Sciatic nerve (tissue), 2 donors: ENCODE measurements at regions not wholly inside any gene's neighbourhood (a gene's known extent, or its start where the extent isn't known, plus 50 kb on each side); places are given as distances from the start of the nearest gene placed in this dataset.
"Not testable (repeated sequence)": the region's sequence is repeated elsewhere in the genome, so short reads cannot be mapped to it uniquely, and the experiment has no call there.

Experiments used
- ATAC-seq: fragments of 200-7000 bp; cut with Tn5 transposase; one replicate; pipeline ENCODE4 v1.9.1; 2020; ENCODE audit warnings: mild to moderate bottlenecking, moderate library complexity
- DNase-seq: peaks from one replicate; pipeline ENCODE4 v3.0.0-alpha.2; 2020; ENCODE audit warnings: low spot score
- intact Hi-C: fragments of 100-400 bp; cut with DNase I; formaldehyde crosslinking; loops from one replicate; pipeline ENCODE4 v1.14.2; 2022
- donor health status: DM: no; HTN: no; CAD: no.
- donor health status: DM: no; HTN: no; CAD: no.

DNA sequence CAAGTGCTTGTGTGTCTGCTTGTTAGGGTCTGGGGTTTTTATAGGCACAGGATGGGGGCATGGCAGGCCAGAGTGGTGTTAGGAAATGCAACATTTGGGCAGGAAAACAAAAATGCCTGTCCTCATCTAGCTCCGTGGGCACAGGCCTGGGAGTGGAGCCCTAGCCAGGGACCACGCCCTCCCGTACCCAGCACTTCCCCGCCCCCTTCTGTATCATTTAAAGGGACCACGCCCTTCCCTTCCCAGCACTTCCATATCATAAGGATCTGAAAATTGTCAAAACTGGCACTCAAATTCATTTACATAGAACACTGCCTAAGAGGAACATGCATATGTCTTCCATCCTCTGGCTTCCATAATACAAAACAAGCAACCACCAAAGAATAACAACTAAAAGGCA is 185.8 kb downstream of the B3GLCT start:
- no peak for ATAC-seq
- intact Hi-C loops, result no loop called here
- DNase-seq, result no peak

- intact Hi-C loops, result no loop called here
- no peak for ATAC-seq
- DNase-seq, result no peak
These were observed 194.7 kb downstream of the B3GLCT start for GRCh38 chr13:31394506-31394905.

DNA sequence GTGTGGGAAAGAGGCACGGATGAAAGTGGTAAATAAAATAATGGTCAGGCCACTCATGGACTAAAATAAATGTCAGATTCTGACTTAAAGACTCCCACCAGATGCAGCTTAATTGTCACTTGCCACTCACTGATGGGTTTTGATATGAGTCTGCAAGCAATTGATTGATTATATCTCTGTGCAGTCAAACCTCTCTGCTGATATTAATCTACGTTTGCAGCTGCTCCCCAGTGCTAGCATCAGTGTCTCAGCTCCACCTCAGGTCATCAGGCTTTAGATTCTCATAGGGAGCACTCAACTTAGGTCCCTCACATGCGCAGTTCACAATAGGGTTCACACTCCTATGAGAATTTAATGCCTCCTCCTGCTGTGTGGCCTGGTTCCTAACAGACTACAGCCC is 195.3 kb downstream of the B3GLCT start:
- ATAC-seq, result no peak
- intact Hi-C loops, result no loop called here

DNA sequence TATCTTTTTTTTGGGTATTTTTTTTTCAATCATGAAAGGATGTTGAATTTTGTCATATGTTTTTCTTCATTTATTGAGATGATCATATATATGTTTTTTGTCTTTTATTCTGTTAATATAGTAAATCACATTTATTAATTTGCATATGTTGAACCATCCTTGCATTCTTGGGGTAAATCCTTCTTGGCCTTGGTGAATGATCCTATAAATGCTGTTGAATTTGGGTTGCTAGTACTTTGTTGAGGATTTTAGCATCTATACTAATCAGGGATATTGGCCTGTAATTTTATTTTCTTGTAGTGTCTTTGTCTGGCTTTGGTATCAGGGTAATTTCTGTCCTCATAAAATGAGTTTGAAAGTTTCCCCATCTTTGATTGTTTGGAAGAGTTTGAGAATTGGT is 199.9 kb downstream of the B3GLCT start:
- ATAC-seq (no peak), DNase-seq (no peak)
- intact Hi-C loops, result no loop called here

More for the DNA sequence above, 195.3 kb downstream of the B3GLCT start:
- no peak for DNase-seq

DNA sequence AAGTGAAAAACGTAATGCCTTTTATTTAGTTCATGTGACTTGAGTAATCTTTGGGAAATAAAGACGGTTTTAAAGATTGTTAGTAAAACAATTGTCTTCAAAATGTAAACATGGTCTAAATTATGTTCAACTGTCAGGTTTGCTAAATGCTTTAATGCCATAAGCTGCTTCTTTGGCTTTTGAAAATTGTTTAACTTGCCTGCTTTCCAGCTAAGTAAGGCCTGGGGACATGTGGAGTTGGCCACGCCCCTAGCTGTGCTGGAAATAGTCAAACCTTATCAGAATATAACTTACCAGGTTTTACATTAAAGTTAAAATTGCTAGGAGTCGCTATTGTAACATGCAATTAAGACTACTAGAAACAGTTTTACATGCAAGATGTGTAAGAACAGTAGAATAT is 203.9 kb downstream of the B3GLCT start:
- intact Hi-C loops, DNase-seq, ATAC-seq: not testable (repeated sequence)

- DNase-seq (no peak), ATAC-seq (no peak)
- intact Hi-C loops, result no loop called here
These were observed 209.2 kb downstream of the B3GLCT start for GRCh38 chr13:31408927-31409326.

DNA sequence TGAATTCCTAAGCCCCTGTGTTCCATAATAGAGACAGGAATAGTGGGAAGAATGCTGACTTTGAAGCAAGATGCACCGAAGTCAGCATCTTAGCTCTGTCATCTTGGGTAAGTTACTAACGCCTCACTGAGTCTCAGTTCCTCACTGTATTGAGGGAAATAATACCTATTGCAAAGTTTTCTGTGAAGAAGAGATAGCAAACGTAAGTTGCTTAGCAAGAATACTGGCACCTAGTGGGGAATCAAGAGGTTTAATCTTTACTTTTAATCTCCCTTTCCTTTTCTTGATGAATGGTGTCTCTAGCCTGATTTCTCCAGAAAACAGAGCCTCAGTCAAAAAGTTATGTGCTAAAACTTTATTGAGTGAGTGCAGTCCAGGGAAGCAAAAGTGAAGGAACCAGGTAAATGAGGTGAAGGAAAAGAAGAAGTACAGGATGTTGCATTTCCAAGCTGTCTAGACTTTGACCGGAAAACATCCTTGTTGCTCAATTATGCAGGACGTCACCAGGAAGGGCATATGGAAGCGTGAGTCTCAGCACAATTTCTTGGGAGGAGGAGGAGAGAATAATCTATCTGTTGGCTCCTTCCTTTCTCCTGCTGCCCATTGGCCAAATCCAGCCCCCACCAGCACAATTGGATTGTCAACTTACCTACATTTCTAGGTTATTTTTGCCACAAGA is 210.0 kb downstream of the B3GLCT start:
- intact Hi-C loops, result no loop called here
- DNase-seq, result no peak
- no peak for ATAC-seq

DNA sequence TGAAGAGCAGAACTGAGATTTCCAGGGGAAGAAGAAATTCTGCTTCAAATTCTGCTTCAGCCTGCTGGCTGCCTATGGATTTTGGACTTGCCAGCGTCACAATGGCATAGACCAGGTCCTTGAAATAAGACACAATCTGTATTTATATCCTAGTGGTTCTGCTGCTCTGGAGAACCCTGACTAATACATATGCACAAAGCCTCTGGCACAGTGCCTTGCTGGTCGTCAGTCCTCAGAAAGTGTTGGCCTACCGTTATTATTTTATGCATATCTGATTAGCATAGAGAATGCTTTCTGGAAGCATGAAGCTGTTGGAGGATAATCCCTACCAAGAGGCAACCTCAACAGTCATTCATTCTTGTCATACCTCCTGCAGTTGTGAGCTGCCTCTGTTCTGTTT is 213.7 kb downstream of the B3GLCT start:
- DNase-seq (no peak), ATAC-seq (no peak)
- intact Hi-C loops, result no loop called here

DNA sequence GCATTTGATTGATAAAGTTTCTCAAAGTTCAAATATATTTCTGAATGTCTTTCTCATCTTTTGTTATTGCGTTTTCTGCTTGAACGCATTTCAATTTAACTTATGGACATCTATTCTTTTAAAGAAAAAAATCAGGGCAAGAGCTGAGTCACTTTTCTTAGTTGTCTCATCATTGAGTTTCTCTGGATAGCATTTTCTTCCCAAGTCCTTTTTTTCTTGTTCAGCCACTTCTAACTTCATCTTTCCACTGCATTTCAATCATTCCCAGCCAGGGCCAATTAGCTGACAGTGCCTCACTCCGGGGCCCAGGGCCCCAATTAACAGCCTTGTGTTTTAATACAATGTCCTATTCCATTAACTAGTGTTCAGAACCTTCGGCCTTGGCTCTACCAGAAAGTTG is 216.3 kb downstream of the B3GLCT start:
- intact Hi-C loops, result no loop called here
- no peak for DNase-seq

DNA sequence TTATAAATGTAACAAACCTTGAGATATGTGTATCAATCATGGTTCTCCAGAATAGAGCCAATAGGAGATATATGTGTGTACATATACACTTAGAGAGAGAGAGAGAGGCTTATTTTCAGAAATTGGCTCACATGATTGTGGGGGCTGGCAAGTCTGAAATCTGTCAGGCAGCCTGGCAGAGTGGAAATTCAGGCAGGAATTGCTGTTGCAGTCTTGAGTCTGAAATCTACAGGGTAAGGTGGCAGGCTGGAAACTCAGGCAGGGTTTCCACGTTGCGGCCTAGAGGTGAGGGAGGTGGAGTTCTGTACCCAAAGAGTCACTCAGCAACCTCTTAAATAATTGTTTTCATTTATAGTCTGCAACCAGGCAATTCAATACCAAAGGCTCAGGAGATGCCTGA is 218.4 kb downstream of the B3GLCT start:
- DNase-seq (no peak), ATAC-seq (no peak)
- intact Hi-C loops, result no loop called here

More for the DNA sequence above, 216.3 kb downstream of the B3GLCT start:
- no peak for ATAC-seq

GRCh38 chr13:31421756-31422155 is 222.0 kb downstream of the B3GLCT start:
- ATAC-seq (no peak), DNase-seq (no peak)
- intact Hi-C loops, result no loop called here

- intact Hi-C loops, result no loop called here
- ATAC-seq (peak; percentile 93), DNase-seq (peak; percentile 77)
These were observed 224.5 kb downstream of the B3GLCT start for GRCh38 chr13:31424130-31424729.

- no peak for DNase-seq
- intact Hi-C loops, result no loop called here
- no peak for ATAC-seq
These were observed 226.6 kb downstream of the B3GLCT start for GRCh38 chr13:31426395-31426794.

DNA sequence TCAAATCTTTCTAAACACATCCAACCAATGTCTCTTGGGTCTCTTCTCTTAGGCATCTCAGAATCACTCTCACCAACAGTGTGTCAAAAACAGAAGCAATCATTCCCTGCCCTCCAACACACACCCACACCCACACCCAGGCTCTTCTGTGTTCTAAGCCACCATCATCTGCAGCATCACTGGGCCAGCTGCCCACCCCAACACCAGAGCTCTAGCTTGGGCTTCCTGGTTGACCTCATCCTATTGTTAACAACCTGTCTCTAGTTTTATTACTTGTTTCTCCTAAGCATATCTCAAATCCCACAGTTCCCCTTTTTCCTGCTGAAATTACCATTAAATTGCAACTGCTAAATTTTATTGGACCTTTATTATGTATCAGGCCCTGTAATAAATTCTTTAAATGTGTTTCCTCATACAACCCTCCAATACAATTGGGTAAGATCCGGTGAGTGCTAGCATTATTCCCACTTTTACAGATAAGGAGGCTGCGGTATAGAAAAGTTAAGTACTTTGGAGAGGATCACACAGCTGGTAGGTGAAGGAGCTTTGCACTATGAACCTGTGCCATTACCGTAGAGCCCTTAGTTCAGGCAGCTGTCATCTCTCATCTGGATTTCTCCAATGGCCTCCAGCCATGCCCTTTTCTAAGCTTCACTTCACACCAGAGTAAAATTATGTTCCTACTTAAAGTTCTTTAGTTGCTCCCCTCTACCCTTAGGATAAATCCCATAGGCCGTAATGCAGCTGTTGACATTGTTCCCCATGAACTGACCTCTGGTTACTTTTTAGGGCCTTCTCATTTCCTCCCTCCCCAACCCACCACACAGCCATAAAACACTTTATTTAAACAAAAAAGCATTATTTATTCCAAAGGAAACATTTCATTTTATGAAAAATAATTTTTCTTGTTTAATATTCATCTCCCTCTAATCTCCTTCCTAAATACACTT is 227.7 kb downstream of the B3GLCT start:
- no peak for DNase-seq

GRCh38 chr13:31431722-31432137 is 232.0 kb downstream of the B3GLCT start:
- intact Hi-C loops, result no loop called here
- peak; percentile 64 for DNase-seq
- peak; percentile 65 for ATAC-seq

More for the DNA sequence above, 227.7 kb downstream of the B3GLCT start:
- no peak for ATAC-seq
- intact Hi-C loops, result no loop called here

DNA sequence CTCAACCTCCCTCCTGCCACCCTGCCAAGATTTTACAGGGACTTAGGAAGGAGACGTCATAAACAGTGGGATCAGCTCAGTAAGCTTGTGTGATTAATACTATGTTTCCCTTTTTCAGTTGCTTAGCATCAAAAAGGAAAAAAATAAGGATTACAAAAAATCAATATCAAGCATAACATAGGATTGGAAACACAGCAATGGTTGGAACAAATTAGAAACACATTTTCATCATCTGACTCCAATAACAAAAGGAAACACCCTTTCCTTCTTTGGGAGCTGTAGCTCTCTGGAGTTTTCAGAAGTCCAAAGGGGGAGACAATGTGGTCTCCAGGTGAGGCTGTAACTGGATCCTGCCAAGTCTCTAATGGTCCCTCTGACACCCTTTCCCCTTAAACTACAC is 233.4 kb downstream of the B3GLCT start:
- DNase-seq (no peak), ATAC-seq (no peak)
- intact Hi-C loops, result no loop called here

DNA sequence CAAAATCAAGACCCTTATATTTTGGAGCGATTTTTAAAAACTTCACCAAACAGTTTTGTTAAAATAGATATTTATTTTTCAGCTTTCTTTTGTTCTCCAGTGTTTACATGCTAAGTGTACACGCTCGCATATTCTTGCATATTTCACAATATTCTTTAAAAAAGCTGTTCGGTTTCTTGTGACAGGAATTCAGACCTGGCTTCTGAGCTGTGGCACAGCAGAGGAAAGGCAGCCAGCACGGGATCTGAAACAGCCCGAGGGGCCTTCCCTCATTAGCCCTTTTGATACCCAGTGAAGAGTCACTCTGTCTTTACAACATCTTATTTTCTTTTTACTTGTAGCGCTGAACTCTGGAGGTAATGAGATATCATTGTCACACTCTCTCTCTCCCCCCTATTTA is 234.0 kb downstream of the B3GLCT start:
- DNase-seq (no peak), ATAC-seq (no peak)
- intact Hi-C loops, result no loop called here

- ATAC-seq (no peak), DNase-seq (no peak)
- intact Hi-C loops, result no loop called here
These were observed 234.8 kb downstream of the B3GLCT start for GRCh38 chr13:31434613-31435012.

GRCh38 chr13:31435536-31435935 is 235.8 kb downstream of the B3GLCT start:
- no peak for DNase-seq
- intact Hi-C loops, result no loop called here
- ATAC-seq, result no peak

- DNase-seq (no peak), ATAC-seq (no peak)
- intact Hi-C loops, result no loop called here
These were observed 236.7 kb downstream of the B3GLCT start for GRCh38 chr13:31436478-31436877.
